Stimulated activated CD4-positive, alpha-beta T cell treated with anti-CD3 and anti-CD28 coated beads, Interleukin-4, amount 100 ng/mL, for 4 hours (primary cell): ENCODE measurements at regions not wholly inside any gene's neighbourhood (a gene's known extent, or its start where the extent isn't known, plus 50 kb on each side); places are given as distances from the start of the nearest gene placed in this dataset.
"Not testable (repeated sequence)": the region's sequence is repeated elsewhere in the genome, so short reads cannot be mapped to it uniquely, and the experiment has no call there.

Experiments
- DNase-seq, 2 experiments: peaks; one replicate each; pipeline ENCODE4 v3.0.0-alpha.2; 2020

DNA sequence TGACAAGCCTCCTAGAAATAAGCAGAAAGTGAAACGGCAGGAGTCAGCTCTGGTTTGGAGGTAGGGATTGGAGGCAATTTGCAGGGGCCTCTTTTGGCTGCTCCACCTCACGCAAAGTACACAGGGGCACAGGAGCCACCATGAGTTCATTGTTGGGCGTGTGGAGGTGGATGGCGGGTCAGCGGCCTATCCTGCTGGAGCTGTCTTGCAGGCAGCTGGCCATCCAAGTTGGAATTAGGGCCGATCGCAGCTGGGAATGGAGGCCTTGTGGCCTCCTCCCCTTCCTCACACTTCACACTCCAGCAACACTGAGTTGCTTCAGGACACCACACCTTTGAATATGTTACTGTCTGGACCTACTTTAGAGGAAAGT lies 171.5 kb downstream of the MYCN start:
- DNase-seq = no peak

DNA sequence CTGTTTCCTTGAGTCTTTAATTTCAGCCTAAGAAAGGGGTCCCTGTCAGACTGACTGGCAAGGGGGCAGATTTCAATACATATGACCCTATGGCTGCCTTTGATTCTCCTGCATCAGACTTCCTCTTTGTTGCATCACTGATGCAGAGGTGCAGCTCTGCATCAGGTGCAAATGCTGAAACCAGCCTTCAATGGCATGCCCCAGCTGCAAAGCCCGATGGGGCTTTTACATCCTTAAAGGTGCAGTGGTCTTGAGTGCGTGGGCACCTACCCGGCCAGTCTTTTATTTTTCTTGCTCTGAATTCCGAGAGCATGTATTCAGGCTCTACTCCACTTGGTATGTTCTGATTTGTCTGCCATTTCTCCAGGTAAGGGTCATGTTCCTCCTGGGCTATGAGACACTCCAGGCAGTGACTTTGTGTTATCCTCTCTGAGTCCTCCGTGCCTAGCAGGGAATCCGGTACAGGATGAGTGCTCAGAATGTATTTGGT lies 169.5 kb downstream of the MYCN start:
- DNase-seq = no peak

DNA sequence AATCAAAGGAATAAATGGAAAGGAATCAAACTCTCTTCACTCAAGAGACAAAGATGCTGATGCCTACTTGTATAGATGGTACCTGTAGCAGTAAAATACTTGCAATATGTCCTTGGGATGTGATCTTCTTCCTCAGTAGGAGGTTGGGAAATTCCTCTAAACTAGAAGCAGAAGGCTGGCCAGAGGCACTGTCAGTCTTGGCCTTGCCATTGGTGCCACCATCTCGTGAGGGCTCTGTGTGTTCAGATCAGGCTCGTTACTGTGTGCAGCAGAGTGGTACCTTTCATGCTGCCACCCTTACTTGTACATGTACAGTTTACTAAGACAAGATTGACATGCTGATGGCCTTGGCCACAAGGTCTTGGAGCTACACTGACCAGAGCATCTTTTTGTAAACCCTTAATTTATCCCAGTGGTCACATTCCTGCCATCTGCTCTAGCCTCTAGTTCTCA lies 169.0 kb downstream of the MYCN start:
- DNase-seq = no peak

DNA sequence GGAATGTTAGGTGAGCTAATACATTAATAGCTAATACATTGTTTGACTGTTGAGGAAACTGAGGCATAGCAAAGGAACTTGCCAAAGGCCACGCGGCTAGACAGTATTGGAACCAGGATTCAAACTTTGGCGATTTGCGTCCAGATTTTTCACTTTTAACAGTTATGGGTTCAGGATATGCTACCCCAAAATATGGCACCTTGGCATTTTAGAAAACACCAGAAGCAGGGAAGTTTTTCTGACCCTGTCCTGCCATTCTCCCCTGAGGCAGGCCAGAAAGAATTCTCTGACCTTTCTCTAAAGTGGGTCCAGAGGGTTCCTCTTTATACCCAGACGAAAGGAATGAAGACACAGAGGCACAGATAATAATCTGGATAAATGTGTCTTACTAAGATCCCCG lies 166.9 kb downstream of the MYCN start:
- DNase-seq = no peak

DNA sequence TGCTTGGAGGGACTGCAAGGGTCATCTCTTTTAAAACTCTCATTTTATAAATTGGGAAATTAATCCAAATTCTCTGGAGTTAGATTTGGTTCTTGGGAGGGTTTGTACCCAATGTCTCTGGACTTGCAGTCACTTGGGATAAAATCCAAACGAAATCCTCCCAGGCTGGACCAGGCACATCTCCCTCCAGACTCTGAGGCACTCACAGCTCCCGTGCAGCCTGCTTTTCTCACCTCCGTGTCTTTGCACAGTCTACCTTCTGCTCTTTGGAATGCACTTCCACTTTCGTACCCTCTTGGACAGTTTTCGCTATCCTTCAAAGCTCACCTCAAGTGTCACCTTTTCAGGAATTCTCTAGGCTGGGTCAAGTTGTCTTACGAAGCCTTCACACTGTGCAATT lies 166.3 kb downstream of the MYCN start:
- DNase-seq = no peak

DNA sequence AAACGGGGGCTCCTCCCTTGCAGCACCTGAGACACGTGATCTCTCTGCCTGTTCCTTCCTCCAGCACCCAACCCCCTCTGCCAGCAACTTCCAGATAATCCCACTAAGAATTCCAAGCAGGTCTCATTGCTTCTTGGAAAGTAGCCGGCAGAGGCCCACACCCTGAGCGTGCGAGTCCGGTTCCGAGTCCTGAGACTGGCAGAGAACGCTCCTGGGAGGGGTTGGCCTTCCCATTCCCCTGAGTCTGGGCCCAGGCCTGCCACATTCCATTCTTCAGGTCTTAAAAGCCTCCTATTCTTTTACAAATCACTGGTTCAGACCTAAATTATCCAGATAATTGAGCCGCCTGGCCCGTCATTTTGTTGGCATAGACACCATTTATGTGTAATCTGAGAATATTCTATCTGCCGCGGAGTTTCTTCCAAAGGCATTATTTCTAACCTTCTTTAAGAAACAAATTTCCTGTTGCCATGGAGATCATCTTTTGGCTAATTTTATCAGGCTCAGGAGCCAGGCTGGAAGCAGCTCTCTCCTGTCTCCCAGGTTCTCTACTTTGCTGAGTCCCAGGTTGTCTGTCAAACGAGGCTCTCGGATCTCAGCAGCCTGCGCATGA lies 165.4 kb downstream of the MYCN start:
- no peak for DNase-seq

DNA sequence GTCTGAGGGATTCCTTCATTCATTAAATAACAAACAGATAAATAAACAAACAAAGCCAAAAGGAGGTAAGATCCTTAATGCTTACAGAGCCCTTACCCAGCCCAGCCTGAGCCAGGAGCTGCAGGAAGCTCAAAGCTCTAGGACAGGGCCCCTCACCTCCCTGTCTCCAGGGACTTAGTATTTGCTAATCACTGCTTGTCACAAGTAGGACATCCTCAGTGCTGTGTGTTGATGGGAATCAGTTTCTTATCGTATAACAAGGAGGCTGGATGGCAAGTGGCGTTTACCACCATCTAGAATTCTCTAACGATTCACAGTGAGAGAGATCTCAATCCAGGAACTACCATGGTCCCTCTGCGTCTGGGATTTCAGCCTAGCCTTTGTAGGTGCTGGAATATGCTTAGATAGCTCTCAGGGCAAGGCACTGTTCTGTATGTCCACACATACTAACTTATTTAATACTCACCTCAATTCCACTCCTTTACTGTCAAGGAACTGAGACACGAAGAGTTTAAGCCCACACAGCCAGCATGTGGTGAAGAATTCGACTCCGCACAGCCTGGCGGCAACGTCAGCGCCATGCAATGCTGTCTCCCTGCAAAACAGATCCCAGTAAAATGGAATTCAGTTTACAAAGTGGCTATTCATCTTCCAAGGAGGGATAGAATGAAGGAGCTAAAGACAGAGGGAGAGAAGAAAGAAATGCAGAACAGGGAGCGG lies 164.8 kb downstream of the MYCN start:
- DNase-seq = no peak

DNA sequence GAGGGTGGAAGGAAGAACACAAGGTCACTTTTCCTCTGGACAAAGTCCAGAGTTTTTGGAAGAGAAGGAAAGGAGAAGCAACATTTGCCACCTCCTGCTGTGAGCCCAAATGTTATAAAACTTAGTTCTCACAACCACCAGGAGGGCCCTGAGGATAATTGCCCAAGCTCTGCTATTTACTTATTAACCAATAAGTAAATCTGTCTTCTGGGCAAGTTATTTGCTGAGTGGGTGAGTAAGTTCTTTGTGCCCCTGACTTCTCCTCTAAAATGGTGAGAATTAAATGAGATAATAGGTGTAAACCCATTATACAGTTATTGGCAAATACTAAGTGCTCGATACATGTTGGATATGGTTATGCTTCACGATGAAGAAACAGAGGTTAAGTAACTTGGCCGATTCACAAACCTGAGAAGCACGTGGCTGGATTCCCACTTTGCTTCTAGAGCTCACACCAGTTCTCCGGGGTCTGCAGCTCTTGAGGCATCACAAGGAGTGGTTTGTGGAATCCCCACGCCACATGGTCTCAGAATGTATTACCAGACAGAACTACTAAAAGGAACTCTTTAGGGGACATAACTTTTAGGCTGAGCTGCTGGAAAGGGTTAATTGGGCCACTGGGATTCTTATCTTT lies 164.1 kb downstream of the MYCN start:
- no peak for DNase-seq

DNA sequence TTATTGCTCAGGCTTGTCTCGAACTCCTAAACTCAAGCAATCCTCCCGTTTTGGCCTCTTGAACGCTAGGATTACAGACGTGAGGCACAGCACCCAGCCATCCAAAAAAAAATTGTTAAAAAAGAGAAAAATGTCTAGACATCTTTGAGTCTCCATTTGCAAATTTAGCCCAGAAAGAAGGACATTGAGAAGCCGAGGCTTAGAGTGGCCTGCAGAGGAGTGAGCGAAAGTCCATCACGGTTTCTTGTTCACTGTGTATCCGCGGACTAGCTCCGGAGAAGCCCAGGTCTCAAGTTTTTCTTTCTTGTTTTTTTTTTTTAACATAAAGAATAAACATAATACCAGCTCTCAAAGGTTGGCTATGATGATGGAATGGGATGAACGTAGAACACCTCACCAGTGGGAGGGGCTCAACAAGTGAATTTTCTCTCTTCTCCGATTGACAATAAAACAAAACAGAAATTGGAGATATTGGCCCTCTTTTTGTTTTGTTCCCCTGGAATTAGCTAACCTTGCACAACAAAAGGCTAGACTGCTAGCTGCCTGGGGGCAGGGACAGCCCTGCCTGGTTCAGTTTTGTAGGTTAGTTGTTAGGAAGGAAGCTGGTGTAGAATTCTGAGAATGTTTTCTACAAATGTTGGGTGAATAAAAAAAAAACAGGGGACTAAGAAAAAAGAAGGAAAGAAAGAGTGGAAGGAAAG lies 163.4 kb downstream of the MYCN start:
- DNase-seq = no peak

DNA sequence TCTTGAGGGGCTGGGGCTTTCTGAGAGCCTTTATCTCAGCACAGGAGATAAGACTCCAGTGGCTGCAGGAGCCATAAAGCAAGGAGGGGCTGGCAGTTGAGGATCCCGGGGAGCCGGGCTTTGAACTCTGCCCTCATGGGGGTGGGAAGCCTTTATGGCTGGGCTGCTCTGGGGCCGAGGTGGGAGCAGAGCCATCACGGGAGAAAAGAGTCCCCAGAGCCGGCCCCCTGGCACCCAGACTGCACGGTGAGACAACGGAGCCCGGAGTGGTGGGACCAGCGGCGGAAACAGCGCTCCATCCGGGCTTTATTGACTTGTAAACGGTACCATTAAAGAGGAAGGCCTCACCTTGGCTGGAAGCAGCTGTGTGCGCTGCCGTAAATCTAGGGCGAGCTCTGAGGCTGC lies 162.6 kb downstream of the MYCN start:
- DNase-seq = no peak

DNA sequence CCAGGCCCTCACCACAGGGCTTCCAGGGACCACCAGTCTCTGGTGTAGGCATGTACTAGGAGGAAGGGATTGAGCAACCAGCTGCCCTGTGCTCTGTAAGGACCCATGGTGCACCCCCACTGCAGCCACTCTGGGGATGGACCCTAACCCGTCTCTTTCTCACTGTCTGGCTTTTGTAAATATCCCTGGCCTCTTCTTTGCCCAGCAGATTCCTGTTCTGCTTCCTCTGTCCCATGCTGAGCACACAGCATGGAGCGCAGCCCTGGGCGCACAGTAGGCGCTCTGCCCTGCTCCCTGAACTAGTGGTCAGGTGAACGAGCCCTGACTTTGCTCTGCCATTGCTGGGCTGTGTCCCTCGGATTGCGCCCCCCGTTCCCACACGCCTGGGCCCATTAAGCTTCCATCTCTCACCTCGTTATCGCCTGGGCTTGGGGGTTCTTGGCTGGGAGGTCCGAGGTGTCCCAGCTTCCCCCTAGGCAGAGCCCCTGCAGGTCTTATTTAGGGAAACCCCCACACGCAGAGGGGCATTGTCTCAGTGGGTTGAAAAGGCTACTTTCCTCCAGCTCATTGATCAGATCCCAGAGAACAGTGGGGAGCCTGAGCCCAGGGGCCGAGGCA lies 162.1 kb downstream of the MYCN start:
- no peak for DNase-seq

DNA sequence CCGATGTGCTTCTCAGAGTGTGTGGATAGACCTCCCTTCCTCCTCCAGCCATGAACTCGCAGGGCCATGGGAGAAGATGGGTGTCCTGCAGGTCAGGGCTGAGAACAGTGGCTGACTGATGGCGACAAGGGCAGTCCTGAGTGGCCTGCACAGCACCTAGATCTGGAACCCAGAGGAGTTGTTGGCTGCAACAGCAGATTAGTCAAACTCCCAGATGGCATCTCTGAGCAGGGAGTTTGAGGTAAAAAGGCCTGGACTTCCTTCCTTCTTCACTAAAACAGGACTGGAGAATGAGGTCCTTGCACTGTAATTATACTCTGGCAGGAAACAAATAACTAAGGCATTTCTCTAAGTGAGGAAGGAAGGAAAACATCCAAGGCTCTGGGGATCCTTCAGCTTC lies 160.8 kb downstream of the MYCN start:
- no peak for DNase-seq

DNA sequence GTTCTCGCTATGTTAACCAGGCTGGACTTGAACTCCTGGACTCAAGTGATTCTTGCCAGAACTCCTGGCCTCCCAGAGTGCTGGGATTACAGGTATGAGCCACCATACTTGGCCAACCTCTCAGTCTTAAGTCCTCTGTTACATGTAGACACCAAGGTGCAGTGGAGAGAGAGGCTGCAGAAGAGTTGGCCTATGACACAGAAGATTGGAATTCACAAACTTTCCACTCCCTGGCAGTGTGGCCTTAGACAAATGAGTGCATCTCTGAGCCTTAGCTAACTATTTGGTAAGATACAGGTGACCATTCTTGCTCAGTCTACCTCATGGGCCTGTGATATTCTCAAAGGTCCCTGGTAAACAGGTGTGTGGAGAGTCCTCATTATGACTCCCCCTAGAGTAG lies 159.7 kb downstream of the MYCN start:
- no peak for DNase-seq

DNA sequence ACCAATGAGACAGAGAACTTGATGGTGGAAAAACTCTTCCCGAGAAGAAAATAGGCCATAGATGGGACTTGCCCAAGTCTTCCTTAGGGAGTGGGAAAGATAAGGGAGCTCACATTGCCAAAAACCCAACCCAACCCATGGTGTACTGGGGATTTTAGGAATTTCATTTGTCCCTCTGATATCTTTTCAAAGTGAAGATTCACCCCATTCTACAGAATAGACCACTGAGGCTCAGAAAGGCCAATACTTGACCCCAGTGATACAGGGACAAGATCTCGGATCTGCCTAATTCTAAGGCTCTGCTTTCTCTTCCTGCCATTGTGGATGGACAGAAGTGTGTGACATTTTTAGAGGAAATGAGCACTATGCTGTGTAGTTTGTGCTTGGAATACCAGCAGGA lies 159.0 kb downstream of the MYCN start:
- DNase-seq = no peak

DNA sequence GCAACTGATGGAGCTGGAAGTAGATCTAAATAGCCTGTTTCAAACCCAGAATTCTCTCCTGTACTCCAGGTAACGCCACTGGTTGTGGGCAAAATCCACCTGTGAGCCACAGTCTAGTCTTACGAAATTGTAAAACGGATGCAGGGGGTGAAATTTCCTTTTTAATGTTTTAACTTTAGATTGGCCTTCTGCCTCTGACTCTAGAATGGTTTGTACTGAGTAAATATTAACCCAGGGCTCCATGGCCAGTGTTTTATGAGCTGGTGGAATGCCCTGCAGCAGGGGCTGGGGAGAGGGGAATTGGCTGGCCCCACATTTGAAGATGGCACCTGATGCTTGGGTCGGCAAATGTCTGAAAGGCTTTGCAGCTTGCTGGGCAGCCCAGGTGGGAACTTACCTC lies 156.6 kb downstream of the MYCN start:
- DNase-seq = no peak

DNA sequence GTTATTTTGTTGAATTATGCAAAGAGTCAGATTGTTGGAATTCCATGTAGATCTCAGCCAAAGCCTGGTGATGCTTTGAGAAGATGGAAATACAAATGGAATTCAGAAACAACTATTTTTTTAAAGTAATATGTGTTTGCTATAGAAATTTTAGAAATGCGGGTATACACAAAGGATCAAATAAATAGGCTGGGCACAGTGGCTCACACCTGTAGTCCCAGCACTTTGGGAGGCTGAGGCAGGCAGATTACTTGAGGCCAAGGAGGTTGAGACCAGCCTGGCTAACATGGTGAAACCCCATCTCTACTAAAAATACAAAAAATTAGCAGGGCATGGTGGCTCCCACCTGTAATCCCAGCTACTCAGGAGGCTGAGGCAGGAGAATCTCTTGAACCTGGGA lies 155.1 kb downstream of the MYCN start:
- not testable (repeated sequence) for DNase-seq

DNA sequence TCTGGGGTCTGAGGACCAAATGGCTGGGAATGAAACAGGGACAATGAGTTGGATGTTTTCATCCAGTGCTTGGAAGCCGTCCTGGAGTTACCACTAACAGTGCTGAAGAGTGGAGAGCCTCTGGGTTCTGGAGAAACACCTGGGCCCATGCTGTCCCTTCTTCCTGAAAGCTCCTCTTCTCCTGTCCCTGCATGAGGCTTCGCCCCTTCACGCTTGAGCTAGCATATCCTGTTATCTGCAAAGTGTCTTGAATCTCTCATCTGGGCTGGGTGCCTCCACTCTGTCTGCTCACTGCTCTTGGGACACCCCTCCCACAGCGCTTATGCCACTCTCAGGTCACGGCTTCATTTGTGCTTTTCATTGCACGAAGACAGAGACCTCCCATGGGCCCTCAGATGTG lies 154.5 kb downstream of the MYCN start:
- DNase-seq = no peak

DNA sequence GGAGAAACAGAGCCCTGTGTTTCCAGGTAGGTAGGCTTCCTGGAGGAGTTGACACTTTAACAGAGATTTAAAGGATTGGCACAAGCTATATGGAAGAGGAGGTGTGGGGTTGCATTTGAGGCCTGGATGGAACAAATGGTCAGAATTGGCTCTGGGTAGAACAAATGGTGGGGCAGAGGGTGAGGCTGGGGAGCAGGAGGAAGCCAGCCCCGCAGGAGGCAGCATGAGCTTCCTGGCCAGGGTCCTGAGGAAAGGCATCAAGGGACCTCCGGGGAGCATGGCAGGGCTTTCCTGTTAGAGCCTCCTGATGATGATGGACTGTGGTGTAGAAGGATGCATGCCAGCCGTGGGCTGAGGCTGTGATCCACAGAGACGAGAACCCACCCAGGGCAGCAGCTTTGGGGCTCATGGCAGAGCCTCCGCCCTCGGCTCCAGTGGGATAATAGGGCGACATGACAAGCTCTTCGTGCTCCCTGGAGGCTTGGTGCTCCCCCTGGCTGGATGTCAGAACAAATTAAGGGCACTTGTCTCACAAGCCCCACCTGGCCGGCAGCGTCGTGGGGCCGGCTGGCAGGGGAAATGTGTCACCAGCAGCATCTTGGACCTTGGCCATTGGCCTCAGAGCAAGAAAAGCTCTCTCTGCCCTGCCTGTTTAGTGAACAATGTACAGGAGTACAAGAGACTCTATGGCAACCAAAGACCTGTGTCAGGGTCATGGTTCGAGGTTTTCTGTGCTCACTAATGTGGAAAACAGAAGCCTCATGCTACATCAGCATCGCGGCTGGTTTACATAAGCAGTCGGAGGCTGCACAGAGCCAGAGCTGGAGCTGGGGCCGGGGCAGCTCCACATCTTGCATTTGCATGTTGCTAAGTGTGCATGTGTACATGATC lies 153.5 kb downstream of the MYCN start:
- DNase-seq = no peak

DNA sequence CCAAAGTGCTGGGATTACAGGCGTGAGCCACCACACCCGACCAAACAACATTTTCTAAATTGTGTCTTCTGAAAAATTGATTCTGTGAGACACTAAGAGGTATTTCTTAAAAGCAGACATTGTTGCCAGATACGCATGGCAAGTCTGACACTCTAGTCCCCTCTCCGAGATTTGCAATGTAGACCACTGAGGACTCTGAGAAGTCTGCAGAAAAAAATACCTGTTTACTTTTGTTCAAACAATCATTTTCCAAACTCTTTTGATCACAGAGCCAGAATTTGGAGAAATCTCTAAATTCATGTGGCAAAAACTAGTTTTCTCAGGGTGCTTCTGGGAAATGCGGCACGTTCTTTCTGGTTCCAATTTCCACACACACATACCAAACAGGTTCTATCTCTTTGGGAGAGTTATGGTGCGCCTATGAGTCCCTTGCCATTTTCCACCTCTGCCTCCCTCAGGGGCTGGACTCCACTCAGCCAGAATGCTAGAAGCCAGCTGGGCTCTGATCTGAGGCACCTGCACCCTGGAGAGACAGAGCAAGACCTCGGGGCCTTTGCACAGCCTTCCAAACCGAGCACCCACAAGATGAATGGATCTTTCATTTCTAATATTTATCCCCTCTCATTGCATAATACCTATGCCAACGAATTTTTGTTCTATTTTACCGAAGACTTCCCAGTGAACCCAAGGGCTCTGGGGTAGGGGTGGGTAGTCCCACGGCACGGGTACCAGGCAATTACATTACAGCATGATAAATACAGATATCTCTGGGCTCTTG lies 152.7 kb downstream of the MYCN start:
- DNase-seq = no peak

DNA sequence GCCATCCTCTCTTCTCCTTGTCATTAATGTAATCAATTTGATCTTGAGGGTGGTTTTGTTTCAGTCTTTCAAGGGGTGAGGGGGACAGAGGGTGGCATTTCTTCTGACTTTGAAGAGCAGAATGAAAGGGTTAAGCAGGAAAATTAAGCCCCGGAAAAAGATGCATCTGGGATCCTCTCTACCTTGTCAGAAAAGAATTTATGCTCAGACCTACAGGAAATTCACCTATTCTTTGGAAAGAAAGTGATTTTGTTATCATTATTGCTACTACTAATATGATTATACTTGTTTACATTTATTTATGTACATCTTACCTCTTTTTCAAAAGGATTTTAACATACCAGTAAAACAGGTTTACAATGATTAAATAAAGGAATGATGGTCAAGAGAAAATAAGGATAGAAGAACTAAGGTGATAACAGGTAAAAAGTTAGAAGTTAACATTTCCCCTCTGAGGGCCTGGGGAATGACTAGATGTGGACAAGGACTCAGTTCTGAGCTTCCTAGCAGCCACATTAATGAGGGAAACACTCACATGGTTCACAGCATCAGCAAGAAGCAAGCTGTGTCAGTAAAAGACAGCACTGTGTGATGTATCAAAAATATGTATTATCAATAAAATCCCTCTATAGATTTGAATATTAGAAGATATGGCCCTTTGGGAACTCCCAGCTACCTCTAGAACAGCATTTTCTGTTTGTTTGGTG lies 151.4 kb downstream of the MYCN start:
- no peak for DNase-seq
